ENCODE measurements at regions not wholly inside any gene's neighbourhood (a gene's known extent, or its start where the extent isn't known, plus 50 kb on each side); places are given as distances from the start of the nearest gene placed in this dataset.

GRCh38 chr18:67815280-67815679, 298.8 kb upstream of the DSEL start:
- no peak for TF ChIP-seq CTCF (IDR thresholded peaks at IDR 0.05; ENCODE audit: low read depth, low read length, missing input control)
- no peak for TF ChIP-seq YY1 (IDR thresholded peaks at IDR 0.05)
- TF ChIP-seq, protein P1, sequence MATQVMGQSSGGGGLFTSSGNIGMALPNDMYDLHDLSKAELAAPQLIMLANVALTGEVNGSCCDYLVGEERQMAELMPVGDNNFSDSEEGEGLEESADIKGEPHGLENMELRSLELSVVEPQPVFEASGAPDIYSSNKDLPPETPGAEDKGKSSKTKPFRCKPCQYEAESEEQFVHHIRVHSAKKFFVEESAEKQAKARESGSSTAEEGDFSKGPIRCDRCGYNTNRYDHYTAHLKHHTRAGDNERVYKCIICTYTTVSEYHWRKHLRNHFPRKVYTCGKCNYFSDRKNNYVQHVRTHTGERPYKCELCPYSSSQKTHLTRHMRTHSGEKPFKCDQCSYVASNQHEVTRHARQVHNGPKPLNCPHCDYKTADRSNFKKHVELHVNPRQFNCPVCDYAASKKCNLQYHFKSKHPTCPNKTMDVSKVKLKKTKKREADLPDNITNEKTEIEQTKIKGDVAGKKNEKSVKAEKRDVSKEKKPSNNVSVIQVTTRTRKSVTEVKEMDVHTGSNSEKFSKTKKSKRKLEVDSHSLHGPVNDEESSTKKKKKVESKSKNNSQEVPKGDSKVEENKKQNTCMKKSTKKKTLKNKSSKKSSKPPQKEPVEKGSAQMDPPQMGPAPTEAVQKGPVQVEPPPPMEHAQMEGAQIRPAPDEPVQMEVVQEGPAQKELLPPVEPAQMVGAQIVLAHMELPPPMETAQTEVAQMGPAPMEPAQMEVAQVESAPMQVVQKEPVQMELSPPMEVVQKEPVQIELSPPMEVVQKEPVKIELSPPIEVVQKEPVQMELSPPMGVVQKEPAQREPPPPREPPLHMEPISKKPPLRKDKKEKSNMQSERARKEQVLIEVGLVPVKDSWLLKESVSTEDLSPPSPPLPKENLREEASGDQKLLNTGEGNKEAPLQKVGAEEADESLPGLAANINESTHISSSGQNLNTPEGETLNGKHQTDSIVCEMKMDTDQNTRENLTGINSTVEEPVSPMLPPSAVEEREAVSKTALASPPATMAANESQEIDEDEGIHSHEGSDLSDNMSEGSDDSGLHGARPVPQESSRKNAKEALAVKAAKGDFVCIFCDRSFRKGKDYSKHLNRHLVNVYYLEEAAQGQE (IDR thresholded peaks at IDR 0.05), result no peak
- no peak for TF ChIP-seq ATF3 (IDR thresholded peaks at IDR 0.05)

Data from liver (tissue), 3 donors.